ENCODE measurements at regions not wholly inside any gene's neighbourhood (a gene's known extent, or its start where the extent isn't known, plus 50 kb on each side); places are given as distances from the start of the nearest gene placed in this dataset.

GRCh38 chr7:68918621-68919020 is 679.7 kb upstream of the AUTS2 start (continued):
- TF ChIP-seq CHD7 (IDR thresholded peaks at IDR 0.05; ENCODE audit: insufficient replicate concordance, low read length): no peak

All from H1 (cell line).